Panc1 (cell line): ENCODE measurements at regions not wholly inside any gene's neighbourhood (a gene's known extent, or its start where the extent isn't known, plus 50 kb on each side); places are given as distances from the start of the nearest gene placed in this dataset.

ENCODE experiments used
- POLR2AphosphoS5 ChIP-seq: IDR thresholded peaks from 2 replicates; pipeline ENCODE4 v1.6.1; 2012; ENCODE audit warnings: mild to moderate bottlenecking, low read depth, low read length, moderate library complexity
- TF ChIP-seq, protein P1 (sequence below): fragments of 450-650 bp; IDR thresholded peaks from 2 replicates; pipeline ENCODE4 v1.5.1; 2017; ENCODE audit warnings: mild to moderate bottlenecking
- TF ChIP-seq, protein P2 (sequence below), 2 experiments: IDR thresholded peaks; 2 replicates each; pipeline ENCODE4 v1.6.1; 2011 to 2012; ENCODE audit warnings: low read depth in 2 of 2, control low read depth in 1 of 2, low read length in 1 of 2, mild to moderate bottlenecking in 1 of 2, moderate library complexity in 1 of 2; ENCODE audit not compliant: insufficient read depth in 1 of 2

DNA sequence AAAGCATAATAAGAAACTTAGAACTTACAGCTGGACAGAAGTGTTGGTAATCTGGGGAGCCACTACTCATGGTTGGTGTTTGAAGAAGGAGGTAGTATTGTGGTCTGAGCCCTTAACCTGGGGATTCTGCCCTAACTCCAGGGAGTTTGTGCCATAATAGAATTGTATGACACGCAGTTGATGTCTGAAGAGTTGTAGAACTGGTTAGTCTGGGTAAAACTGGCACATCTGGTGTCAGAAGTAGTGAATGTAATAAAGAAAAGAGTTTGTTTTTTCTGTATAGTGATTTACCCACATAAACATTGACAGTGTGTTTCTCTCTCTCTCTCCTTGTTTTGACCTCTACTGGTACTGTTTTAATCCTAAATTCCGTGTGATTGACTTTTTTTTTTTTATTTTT lies 448.1 kb upstream of the SEMA3D start:
- TF ChIP-seq, protein P1, sequence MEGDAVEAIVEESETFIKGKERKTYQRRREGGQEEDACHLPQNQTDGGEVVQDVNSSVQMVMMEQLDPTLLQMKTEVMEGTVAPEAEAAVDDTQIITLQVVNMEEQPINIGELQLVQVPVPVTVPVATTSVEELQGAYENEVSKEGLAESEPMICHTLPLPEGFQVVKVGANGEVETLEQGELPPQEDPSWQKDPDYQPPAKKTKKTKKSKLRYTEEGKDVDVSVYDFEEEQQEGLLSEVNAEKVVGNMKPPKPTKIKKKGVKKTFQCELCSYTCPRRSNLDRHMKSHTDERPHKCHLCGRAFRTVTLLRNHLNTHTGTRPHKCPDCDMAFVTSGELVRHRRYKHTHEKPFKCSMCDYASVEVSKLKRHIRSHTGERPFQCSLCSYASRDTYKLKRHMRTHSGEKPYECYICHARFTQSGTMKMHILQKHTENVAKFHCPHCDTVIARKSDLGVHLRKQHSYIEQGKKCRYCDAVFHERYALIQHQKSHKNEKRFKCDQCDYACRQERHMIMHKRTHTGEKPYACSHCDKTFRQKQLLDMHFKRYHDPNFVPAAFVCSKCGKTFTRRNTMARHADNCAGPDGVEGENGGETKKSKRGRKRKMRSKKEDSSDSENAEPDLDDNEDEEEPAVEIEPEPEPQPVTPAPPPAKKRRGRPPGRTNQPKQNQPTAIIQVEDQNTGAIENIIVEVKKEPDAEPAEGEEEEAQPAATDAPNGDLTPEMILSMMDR = no peak
- TF ChIP-seq POLR2AphosphoS5 = no peak
- TF ChIP-seq, protein P2, sequence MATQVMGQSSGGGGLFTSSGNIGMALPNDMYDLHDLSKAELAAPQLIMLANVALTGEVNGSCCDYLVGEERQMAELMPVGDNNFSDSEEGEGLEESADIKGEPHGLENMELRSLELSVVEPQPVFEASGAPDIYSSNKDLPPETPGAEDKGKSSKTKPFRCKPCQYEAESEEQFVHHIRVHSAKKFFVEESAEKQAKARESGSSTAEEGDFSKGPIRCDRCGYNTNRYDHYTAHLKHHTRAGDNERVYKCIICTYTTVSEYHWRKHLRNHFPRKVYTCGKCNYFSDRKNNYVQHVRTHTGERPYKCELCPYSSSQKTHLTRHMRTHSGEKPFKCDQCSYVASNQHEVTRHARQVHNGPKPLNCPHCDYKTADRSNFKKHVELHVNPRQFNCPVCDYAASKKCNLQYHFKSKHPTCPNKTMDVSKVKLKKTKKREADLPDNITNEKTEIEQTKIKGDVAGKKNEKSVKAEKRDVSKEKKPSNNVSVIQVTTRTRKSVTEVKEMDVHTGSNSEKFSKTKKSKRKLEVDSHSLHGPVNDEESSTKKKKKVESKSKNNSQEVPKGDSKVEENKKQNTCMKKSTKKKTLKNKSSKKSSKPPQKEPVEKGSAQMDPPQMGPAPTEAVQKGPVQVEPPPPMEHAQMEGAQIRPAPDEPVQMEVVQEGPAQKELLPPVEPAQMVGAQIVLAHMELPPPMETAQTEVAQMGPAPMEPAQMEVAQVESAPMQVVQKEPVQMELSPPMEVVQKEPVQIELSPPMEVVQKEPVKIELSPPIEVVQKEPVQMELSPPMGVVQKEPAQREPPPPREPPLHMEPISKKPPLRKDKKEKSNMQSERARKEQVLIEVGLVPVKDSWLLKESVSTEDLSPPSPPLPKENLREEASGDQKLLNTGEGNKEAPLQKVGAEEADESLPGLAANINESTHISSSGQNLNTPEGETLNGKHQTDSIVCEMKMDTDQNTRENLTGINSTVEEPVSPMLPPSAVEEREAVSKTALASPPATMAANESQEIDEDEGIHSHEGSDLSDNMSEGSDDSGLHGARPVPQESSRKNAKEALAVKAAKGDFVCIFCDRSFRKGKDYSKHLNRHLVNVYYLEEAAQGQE (IDR thresholded peaks at IDR 0.05; ENCODE audit: insufficient read depth in 1 of 2, low read depth in 2 of 2, low read length in 1 of 2) = no peak
